Skin epidermis (tissue), 12 donors: ENCODE measurements at regions not wholly inside any gene's neighbourhood (a gene's known extent, or its start where the extent isn't known, plus 50 kb on each side); places are given as distances from the start of the nearest gene placed in this dataset.
A peak's percentile ranks its signal among the peaks of the same experiment; 100 is the strongest.
"Not testable (repeated sequence)": the region's sequence is repeated elsewhere in the genome, so short reads cannot be mapped to it uniquely, and the experiment has no call there.

Source experiments
- H3K27ac ChIP-seq, 21 experiments: fragments of 200-600 bp; sonication (generic) in 11 of 21; one replicate each; pipeline ENCODE4 v1.5.0; 2020; ENCODE audit warnings: mild to moderate bottlenecking in 3 of 21, inconsistent platforms in 2 of 21, moderate library complexity in 2 of 21
- H3K4me3 ChIP-seq, 7 experiments: fragments of 200-600 bp; sonication (generic) in 2 of 7; one replicate each; pipeline ENCODE4 v1.5.0; 2020; ENCODE audit warnings: inconsistent platforms in 2 of 7, mild to moderate bottlenecking in 2 of 7, moderate library complexity in 1 of 7

DNA sequence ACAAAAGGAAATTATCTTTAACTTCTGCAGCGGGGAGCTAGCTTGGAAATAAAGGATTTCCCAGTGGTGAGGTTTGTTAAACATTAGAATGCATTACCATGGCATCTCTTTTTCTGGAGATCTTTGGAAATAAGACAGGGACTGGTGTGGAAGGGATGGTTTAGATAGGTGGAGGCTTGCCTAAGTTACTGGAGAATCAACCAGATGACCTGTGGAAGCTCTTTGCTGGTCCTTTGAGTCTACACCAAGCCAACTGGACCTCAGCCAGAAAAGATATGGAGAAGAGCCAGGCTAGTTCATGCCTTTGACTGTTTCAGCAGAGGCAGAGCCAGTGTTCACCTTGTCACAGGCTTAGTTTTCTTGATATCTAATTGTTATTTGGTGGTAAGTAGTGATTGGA is 134.7 kb downstream of the KCNRG start:
- no peak overlapping the region for H3K4me3 ChIP-seq
- H3K27ac ChIP-seq, result no peak overlapping the region

DNA sequence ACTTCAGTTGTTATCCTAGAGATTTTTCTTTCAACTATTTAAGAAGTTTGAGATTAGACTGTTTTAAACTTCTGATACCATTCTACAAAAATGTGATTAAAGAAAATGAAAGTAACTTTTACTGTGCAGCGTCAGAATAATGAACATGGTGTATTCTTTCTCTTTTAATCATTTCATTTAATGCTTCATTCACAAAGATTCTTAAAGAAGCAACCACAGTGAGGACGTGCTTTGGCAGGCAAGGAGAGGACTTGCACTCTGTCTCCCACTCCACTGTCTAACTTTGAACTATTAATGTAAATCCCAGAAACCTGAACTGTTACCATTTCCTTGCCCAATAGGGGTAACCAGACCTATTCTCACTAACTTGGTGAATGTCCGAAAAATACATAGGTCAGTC is 137.0 kb downstream of the KCNRG start:
- Histone ChIP-seq H3K27ac (peak overlapping the region in 3 of 21 experiments; percentile 26 to 63 (median 31)), H3K4me3 (peak overlapping the region in 1 of 7 experiments; percentile 8)

DNA sequence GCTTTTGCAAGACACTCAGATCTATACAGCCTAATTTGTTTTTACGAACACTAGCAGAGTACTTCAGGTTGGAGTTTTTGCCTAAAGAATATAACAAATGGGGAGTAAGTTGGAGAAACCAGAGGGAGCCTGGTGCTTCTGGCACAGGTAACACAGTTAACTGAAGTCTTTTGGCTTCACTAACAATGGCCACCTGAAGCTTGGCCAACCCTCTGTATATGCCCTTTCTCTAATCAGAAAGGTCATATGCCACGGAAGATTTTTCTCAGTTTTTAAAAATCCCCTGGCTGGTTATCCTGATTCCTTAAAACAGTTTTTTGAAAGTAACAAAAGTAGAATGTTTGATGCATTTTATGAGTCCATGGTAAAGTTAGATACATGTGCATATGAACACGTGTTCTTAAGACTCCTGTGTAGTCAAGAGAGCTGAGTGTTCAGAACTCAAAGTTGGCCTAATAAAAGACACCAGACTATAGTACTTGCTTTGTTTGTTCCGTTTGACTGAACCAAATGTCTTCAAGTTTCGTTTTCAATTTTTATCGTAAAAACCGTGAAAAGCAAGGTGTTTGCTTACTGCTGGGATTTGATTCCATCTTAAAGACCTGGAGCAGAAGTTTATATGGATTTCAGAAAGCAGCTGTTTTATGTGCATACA is 137.5 kb downstream of the KCNRG start:
- peak overlapping the region in 2 of 21 experiments; percentile 6 to 63 for H3K27ac ChIP-seq
- H3K4me3 ChIP-seq, result peak overlapping the region in 1 of 7 experiments; percentile 8

DNA sequence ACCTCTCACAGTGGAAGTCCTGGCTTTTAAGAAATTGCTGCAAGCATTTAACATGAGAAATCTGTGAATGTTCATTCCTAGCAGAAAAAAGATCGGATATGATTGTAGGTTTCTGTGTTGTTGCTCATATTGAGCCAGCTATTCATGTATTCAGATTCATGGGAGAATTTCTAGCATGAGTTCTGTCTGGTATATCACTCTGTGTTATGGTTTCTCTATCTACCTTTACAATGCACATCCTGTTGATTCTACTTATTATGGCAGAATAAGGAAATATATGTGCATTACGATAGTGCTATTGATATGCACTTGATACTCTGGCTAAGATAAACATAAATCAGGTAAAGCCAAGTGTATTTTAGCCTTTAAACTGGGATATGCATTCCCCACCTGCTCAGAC is 138.2 kb downstream of the KCNRG start:
- Histone ChIP-seq H3K4me3 (no peak overlapping the region), H3K27ac (no peak overlapping the region)

DNA sequence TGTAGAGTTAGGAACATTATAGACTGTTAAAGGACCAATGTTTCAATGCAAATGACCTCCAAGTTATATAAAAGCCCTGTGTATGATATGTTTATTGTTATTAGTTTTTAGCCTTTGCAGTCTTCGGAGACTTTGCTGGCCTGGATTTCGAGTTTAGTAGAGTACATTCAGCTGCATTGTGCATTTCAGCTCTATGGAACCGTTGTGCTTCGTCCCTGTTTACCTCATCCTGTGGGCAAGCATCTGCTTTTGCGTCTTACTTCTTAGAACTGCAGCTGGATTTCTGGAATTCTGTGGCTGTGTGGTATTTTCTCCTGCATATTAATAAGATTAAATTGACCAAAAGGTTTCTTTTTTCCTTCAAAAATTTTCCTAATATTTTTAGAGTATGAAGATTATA is 138.6 kb downstream of the KCNRG start:
- H3K4me3 ChIP-seq, result no peak overlapping the region

DNA sequence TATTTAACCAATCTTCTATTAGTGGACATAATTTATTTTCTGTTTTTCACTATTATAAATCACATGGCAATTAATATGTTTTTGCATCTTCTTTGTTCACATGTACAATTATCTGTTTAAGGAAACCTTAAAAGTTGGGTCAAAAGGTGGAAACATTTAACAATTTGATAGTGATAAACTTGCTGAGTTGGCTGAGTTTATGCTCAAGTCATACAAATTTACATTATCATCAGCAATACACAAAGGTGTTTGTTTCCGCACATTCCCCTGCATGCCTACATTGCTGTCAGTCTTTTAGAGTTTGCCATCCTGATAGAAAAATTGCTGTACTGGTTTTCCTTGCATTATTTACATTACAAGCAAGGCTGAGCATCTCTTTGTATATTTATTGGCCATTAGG is 139.5 kb downstream of the KCNRG start:
- Histone ChIP-seq H3K4me3 (no peak overlapping the region), H3K27ac (no peak overlapping the region)

More for the DNA sequence above, 138.6 kb downstream of the KCNRG start:
- H3K27ac ChIP-seq, result no peak overlapping the region

DNA sequence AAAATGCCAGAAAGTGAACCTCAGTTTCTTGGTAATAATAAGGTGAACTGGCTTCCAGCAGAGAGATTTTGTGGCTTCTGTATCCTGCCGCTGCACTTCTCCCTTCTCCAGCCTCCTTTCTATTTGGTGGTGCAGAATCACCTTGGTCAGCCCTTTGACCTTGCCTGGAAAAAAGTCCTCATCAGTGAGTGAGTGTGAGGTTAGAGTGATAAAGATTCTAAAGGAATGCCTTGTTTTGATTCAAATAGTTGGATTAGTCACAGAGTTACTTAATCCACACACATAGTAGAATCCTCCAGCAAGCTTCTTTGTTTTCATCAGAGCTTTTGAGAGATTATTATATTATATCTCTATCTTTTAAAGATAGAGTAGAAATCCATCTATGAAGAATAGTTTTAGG is 140.9 kb downstream of the KCNRG start:
- no peak overlapping the region for H3K4me3 ChIP-seq
- H3K27ac ChIP-seq, result no peak overlapping the region

DNA sequence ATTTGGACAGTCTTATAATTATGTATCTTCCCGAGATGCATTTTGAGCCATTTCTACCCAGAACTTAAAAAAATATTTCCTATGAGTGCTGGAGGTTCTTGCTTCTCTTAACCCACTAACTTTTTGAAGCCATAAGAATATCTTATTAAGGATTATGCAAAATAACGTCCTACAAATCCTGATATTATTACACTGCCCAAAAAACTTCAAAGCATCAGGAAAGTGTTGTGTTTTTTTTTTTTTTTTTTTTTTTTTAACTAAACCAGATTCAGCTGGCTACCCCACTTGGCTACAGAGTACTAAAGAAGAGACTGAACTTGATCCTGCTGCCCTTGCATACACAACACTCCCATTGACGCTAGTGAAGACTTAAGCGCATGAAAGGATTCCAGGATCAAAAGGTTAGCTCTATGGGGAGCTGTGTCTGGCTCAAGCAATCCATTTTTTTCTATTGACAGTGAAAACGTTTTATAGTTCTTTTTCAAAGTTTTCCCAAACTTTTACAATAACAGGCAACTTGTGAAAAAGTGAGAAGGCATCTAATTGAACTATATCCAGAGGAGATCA is 141.4 kb downstream of the KCNRG start:
- no peak overlapping the region for H3K4me3 ChIP-seq
- no peak overlapping the region for H3K27ac ChIP-seq

DNA sequence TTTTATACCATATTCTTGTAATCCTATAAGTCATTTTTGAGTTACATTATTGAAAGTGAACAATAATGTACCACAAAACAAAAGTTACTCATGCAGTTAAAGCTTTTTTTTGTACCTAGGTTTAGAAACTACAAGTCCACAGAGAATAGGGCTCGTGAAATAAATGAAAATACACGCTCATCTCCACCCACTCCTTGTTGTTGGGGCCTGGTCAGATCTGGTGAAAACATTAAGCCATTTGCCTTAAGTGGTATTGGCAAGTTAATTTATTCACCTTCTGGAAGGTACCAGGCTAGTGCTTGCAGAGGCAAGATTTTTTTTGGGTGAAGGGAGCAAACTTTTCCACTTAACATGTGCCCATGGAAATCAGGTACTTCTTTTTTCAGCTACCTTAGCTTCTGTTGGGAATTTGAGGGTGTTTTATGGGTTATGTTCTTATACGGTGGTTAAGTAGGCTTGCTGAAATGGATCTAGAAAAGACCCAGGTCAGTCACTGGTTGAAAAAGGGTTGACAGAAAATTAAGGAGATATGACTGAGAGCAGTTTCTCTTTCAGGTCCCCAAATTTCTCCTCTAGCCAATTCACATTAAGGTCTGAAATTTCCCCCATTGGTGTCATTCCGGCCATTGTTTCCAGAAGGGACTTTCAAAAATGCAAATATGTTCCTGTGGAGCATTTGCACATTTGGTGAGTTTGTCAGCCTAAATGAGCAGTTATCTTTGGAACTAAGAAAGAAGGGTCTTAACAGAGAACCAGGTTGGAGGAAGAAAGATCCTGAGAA is 143.3 kb downstream of the KCNRG start:
- no peak overlapping the region for H3K4me3 ChIP-seq
- H3K27ac ChIP-seq, result no peak overlapping the region

DNA sequence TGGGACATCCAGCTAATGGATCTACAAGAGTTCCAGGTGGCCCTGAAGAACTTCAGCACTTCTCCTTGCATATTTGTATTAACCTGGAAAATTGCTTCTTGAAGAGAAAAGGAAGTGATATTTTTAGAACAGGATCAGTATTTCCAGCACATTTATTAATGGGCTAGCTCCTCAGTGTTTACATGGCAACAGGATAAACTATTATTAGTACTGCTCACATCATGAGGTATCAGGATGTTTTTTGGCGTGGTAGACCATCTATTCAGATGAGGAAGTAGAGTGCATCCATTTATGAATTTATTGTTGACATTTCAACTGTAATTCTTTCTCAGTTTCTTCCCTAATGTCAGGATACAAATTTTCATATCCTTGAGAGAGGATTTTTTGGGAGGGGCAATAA is 144.4 kb downstream of the KCNRG start:
- H3K27ac ChIP-seq, result no peak overlapping the region
- no peak overlapping the region for H3K4me3 ChIP-seq

DNA sequence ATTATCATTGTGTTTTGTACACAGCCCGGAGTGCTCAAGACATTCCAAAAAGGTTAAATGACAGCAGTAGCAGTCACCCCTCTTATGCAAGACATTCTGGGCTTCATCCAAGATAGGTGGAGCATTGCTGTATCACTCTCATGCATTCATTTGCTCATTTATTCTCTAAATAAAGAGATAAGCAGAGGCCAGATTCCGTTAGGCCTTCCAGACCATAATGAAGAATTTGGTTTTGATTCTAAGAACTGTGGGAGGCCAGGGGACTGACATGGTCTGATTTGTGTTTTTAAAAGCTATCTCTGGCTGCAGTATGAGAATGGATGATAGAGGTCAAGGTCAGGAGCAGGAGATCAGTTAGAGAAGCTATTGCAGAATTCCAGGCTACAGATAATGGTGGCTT is 145.8 kb downstream of the KCNRG start:
- H3K4me3 ChIP-seq, result no peak overlapping the region
- H3K27ac ChIP-seq, result no peak overlapping the region

DNA sequence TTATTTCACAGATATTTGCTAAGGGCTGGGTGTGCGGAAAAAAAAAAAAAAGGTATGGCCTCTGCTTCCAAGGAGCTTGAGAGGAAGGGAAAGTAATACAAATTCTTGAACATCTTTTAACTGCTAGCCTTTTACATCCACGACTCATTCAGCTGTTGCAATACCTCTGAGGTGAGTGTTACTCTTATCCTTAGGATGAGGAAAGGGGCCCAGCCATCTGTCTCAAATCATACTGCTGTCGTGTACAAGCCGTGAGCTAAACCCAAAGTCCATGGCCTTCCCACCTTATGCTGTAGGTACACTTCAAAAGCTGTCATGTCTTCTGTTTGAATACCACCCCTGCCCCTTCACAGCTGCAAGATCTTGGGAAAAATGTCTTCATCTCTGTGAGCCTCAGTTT is 146.8 kb downstream of the KCNRG start:
- H3K27ac ChIP-seq, result no peak overlapping the region

DNA sequence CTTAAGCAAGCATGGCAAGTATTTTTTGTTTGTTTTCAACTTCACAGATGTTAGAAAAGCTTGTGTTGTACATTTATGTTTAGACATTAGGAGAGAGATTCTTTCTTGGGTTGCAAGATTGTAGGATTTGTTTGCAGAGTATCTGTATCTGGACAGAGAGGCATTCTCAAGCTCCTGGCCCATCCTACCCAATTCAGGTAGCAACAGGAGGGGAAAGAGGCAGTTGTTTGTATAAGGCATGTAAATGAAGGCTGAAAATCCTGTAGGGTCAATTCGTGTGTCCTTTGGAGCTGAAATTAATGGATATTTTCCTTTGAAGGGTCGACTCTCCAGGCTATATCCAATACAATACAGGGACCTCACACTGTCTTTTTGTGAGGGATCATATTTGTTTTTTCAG is 147.3 kb downstream of the KCNRG start:
- H3K27ac ChIP-seq, result no peak overlapping the region

More for the DNA sequence above, 146.8 kb downstream of the KCNRG start:
- H3K4me3 ChIP-seq, result no peak overlapping the region

DNA sequence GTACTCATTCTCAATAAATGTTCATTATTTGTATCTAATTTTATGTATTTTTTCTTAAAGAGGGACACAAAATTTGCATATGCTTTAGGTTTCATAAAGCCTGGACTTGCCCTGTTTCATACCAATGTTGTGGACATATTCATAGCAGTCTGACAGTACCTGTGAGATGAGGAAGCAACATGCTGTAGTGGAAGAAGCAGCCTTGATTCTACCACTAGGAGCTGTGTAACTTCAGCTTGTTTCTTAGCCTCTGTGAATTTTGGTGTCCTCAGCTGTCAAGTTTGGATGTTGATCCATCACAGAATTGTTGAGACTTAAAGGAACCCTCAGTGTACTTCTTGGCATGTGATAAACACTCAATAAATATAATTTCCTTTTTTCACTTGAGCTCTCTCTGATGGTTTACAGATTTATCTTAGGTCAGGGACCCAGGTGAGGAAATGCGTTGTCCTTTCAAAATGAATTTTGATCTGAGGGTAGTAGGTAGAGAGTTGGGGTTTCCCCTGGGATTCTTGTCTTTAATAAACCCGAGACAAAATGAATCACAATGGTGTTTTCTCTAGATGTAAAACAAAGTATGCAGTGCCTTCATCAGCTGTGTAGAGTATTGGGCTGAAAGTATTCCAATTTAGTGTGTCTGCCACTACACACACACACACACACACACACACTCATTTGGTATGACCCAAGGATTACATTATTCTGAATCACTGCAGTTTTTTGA is 152.1 kb downstream of the KCNRG start:
- Histone ChIP-seq H3K27ac (no peak overlapping the region), H3K4me3 (no peak overlapping the region)

More for the DNA sequence above, 147.3 kb downstream of the KCNRG start:
- H3K4me3 ChIP-seq, result no peak overlapping the region

DNA sequence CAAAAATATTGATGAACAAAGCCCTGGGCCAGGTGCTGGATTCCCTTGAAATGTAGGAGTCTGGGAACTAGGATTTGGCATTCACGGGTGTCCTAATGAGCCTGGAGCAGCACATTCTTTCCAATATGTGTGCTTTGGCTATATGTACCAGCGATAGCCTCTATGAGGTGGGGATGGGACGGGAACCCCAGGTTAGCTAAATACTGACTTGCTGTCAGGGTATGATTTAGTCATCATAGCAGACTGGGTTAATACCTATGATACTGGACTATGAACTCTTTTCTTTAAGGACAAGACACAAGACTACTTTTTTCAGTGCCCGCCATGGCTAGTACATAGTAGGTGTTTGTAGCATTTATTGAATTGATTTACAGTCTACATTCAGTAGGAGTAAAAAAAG is 152.7 kb downstream of the KCNRG start:
- Histone ChIP-seq H3K27ac (no peak overlapping the region), H3K4me3 (no peak overlapping the region)

DNA sequence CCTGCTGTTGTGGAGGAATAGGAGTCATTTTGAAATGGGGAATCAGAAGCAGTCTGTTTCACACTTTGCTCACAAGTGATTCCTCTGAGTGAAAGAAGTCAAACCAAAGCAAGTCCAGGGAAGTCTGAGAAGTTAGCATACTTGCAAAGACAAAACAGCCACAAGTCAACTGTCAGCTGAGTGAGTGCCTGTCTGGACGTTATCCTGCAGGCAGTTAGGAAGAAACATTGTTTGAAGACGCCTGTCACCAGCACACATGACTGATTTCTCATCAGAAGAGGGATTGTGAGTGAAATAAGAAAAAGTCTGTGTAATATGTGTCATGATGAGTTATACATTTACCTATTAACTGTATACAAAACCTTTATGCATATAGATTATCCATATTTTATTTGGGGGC is 153.5 kb downstream of the KCNRG start:
- no peak overlapping the region for H3K27ac ChIP-seq
- H3K4me3 ChIP-seq, result no peak overlapping the region

DNA sequence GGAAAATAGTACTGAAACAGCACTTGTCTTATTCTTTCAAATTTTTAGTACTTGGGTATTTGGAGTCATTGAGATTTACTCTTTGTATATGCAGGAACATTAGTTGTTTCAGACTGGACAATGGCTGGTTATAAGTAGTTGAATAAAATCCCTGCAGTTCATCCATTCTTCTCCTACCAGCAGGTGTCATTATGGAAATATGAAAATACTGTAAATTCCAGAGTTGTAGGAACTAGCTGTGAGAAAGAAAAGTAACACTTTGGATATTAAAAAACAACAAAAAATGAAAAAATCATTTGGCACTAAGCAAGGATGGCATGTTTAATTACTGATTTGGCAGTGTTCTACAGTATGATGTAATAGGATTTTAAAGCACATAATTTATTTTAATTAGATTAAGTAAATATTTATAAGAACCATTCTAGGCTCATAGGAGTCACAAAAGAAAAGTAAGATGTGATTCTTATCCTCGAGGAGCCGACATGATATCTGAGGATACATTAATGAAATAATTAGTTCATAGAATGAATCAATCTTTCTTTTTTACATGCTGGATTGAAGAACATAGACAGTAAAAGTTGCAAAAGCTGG is 155.3 kb downstream of the KCNRG start:
- Histone ChIP-seq H3K4me3 (no peak overlapping the region), H3K27ac (no peak overlapping the region)

DNA sequence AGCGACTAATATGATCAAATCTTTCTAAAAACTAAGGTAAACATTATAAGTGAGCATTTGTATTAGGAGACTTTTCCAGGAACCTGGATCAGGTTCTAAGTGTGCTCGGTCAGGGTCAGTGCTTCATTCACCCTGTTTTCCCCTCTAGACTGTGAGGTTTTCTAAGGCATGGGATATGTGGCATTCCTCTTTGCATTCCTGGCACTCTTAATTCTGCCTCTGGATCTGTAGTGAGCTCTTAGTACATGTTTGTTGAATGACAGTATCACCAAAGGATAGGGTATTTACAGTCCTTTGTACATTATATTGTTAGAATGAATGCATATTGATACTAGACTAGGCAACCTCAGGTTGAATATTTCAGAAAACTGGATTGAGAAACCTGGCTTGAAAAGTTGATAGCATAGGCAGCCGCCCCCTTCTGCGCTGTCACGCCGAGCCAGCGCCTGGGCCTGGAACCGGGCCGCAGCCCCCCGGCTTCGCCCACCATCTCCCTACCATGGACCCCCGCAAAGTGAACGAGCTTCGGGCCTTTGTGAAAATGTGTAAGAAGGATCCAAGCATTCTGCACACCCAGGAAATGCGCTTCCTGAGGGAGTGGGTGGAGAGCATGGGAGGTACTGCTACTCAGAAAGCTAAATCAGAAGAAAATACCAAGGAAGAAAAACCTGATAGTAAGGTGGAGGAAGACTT is 156.5 kb downstream of the KCNRG start:
- H3K4me3 ChIP-seq, result no peak overlapping the region

DNA sequence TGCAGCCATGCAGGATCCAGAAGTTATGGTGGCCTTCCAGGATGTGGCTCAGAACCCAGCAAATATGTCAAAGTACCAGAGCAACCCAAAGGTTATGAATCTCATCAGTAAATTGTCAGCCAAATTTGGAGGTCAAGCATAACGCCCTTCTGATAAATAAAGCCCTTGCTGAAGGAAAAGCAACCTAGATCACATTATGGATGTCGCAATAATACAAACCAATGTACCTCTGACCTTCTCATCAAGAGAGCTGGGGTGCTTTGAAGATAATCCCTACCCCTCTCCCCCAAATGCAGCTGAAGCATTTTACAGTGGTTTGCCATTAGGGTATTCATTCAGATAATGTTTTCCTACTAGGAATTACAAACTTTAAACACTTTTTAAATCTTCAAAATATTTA is 157.8 kb downstream of the KCNRG start:
- not testable (repeated sequence) for H3K27ac ChIP-seq, H3K4me3 ChIP-seq

More for the DNA sequence above, 156.5 kb downstream of the KCNRG start:
- no peak overlapping the region for H3K27ac ChIP-seq

DNA sequence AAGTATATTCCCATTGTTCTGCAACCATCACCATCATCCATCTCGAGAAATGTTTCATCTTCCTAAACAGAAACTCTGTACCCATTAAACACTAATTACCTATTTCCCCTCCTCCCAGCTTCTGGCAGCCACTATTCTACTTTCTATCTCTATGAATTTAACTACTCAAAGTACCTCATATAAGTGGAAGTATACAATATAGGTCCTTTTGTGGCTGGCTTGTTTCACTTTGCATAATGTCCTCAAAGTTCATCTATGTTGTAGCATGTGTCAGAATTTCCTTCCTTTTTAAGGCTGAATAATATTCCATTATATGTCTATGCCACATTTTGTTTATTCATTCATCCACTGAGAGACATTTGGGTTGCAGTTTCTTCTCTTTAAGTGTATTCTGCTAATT is 159.4 kb downstream of the KCNRG start:
- Histone ChIP-seq H3K4me3 (no peak overlapping the region), H3K27ac (no peak overlapping the region)
